GM12892 (cell line): ENCODE measurements at regions not wholly inside any gene's neighbourhood (a gene's known extent, or its start where the extent isn't known, plus 50 kb on each side); places are given as distances from the start of the nearest gene placed in this dataset.

ENCODE experiments used
- POLR2A ChIP-seq: IDR thresholded peaks from 2 replicates; pipeline ENCODE4 v1.6.1; 2011; ENCODE audit warnings: low read depth, low read length, control low read depth
- POLR2AphosphoS5 ChIP-seq: IDR thresholded peaks from 2 replicates; pipeline ENCODE4 v1.6.1; 2011; ENCODE audit warnings: low read depth, low read length, control low read depth
- TAF1 ChIP-seq: IDR thresholded peaks from 2 replicates; pipeline ENCODE4 v1.6.1; 2011; ENCODE audit warnings: low read depth, mild to moderate bottlenecking, control low read depth, low read length, borderline replicate concordance

DNA sequence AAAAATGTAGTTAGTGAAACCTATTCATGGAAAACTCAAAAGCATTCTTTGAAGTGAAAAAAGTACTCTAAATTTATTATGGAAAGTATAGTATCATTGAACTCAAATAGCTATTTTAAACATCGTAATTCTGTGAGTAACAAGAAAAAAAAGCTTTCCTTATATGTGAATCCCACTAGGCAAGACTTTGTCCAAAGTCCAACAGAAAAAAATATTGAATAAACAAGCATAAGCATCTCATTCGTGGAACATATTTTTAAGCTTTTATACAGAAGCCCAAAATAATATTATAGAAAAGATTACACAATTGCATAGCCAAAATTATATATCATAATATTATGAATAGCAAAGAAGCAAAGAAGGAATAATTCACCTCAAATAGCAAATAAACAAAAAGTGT is 79.4 kb upstream of the IFNE start:
- TF ChIP-seq POLR2A: no peak
- TF ChIP-seq TAF1: no peak
- TF ChIP-seq POLR2AphosphoS5: no peak
